ENCODE measurements at regions not wholly inside any gene's neighbourhood (a gene's known extent, or its start where the extent isn't known, plus 50 kb on each side); places are given as distances from the start of the nearest gene placed in this dataset.
"Not testable (repeated sequence)": the region's sequence is repeated elsewhere in the genome, so short reads cannot be mapped to it uniquely, and the experiment has no call there.

- Histone ChIP-seq H3K36me3 (no peaks in the 10 kb centered on the region), H3K27ac (no peak overlapping the region), H3K27me3 (peaks cover 10% of the 10 kb centered on the region; the same call in 1 of the 2 replicates), H3K9me3 (replicated peaks) (no peaks in the 10 kb centered on the region), H3K4me3 (no peak overlapping the region), H3K4me1 (no peaks in the 10 kb centered on the region)
- DNase-seq, result no peak
Measured at GRCh38 chr7:32242436-32242835, 172.2 kb upstream of the PDE1C start.

GRCh38 chr7:32241636-32242035 is 171.4 kb upstream of the PDE1C start:
- H3K27me3 ChIP-seq, result peaks cover 10% of the 10 kb centered on the region; the same call in 1 of the 2 replicates
- H3K36me3 ChIP-seq, result no peaks in the 10 kb centered on the region
- no peak overlapping the region for H3K27ac ChIP-seq
- H3K4me3 ChIP-seq, result no peak overlapping the region
- DNase-seq, result no peak
- no peaks in the 10 kb centered on the region for H3K4me1 ChIP-seq
- H3K9me3 ChIP-seq (replicated peaks), result no peaks in the 10 kb centered on the region

- Histone ChIP-seq H3K4me3 (no peak overlapping the region), H3K36me3 (no peaks in the 10 kb centered on the region), H3K4me1 (no peaks in the 10 kb centered on the region), H3K9me3 (replicated peaks) (no peaks in the 10 kb centered on the region), H3K27ac (no peak overlapping the region), H3K27me3 (peaks cover 10% of the 10 kb centered on the region; the same call in 1 of the 2 replicates)
- no peak for DNase-seq
Measured at GRCh38 chr7:32239764-32240163, 169.6 kb upstream of the PDE1C start.

GRCh38 chr7:32228601-32229000 is 158.4 kb upstream of the PDE1C start:
- Histone ChIP-seq H3K9me3 (replicated peaks) (no peaks in the 10 kb centered on the region), H3K4me1 (no peaks in the 10 kb centered on the region), H3K27ac (no peak overlapping the region), H3K27me3 (peaks cover 3% of the 10 kb centered on the region; the same call in 1 of the 2 replicates), H3K4me3 (no peak overlapping the region), H3K36me3 (no peaks in the 10 kb centered on the region)
- no peak for DNase-seq

- Histone ChIP-seq H3K27me3 (peaks cover 3% of the 10 kb centered on the region; the same call in 1 of the 2 replicates), H3K9me3 (replicated peaks) (no peaks in the 10 kb centered on the region), H3K36me3 (no peaks in the 10 kb centered on the region), H3K27ac (no peak overlapping the region), H3K4me3 (no peak overlapping the region), H3K4me1 (no peaks in the 10 kb centered on the region)
- no peak for DNase-seq
Measured at GRCh38 chr7:32227746-32228145, 157.5 kb upstream of the PDE1C start.

GRCh38 chr7:32224276-32224675 is 154.1 kb upstream of the PDE1C start:
- Histone ChIP-seq H3K4me3 (no peak overlapping the region), H3K9me3 (replicated peaks) (no peaks in the 10 kb centered on the region), H3K27ac (no peak overlapping the region), H3K27me3 (no peaks in the 10 kb centered on the region; the same call in 1 of the 2 replicates), H3K4me1 (no peaks in the 10 kb centered on the region), H3K36me3 (no peaks in the 10 kb centered on the region)
- no peak for DNase-seq

GRCh38 chr7:32223721-32224120 is 153.5 kb upstream of the PDE1C start:
- no peaks in the 10 kb centered on the region; the same call in 1 of the 2 replicates for H3K27me3 ChIP-seq
- DNase-seq, result no peak

GRCh38 chr7:32223071-32223650 is 153.0 kb upstream of the PDE1C start:
- Histone ChIP-seq H3K4me3 (no peak overlapping the region), H3K4me1 (no peaks in the 10 kb centered on the region), H3K27ac (no peak overlapping the region), H3K27me3 (no peaks in the 10 kb centered on the region; the same call in 1 of the 2 replicates), H3K9me3 (replicated peaks) (no peaks in the 10 kb centered on the region), H3K36me3 (no peaks in the 10 kb centered on the region)
- no peak for DNase-seq

More at GRCh38 chr7:32223721-32224120, 153.5 kb upstream of the PDE1C start:
- Histone ChIP-seq H3K27ac (no peak overlapping the region), H3K36me3 (no peaks in the 10 kb centered on the region), H3K9me3 (replicated peaks) (no peaks in the 10 kb centered on the region), H3K4me3 (no peak overlapping the region), H3K4me1 (no peaks in the 10 kb centered on the region)

GRCh38 chr7:32222251-32222900 is 152.2 kb upstream of the PDE1C start:
- no peak for DNase-seq
- H3K4me3 ChIP-seq, result no peak overlapping the region
- no peak overlapping the region for H3K27ac ChIP-seq
- no peaks in the 10 kb centered on the region for H3K9me3 ChIP-seq (replicated peaks)
- H3K36me3 ChIP-seq, result no peaks in the 10 kb centered on the region
- H3K4me1 ChIP-seq, result no peaks in the 10 kb centered on the region
- no peaks in the 10 kb centered on the region; the same call in 1 of the 2 replicates for H3K27me3 ChIP-seq

GRCh38 chr7:32221736-32222135 is 151.5 kb upstream of the PDE1C start:
- Histone ChIP-seq H3K36me3 (no peaks in the 10 kb centered on the region), H3K9me3 (replicated peaks) (no peaks in the 10 kb centered on the region)
- DNase-seq, result no peak

GRCh38 chr7:32221056-32221455 is 150.8 kb upstream of the PDE1C start:
- no peaks in the 10 kb centered on the region for H3K36me3 ChIP-seq
- no peak overlapping the region for H3K4me3 ChIP-seq
- no peak for DNase-seq
- H3K27ac ChIP-seq, result no peak overlapping the region
- H3K4me1 ChIP-seq, result no peaks in the 10 kb centered on the region
- H3K9me3 ChIP-seq (replicated peaks), result no peaks in the 10 kb centered on the region
- no peaks in the 10 kb centered on the region; the same call in 1 of the 2 replicates for H3K27me3 ChIP-seq

More at GRCh38 chr7:32221736-32222135, 151.5 kb upstream of the PDE1C start:
- Histone ChIP-seq H3K27me3 (no peaks in the 10 kb centered on the region; the same call in 1 of the 2 replicates), H3K4me1 (no peaks in the 10 kb centered on the region), H3K27ac (no peak overlapping the region), H3K4me3 (no peak overlapping the region)

- not testable (repeated sequence) for H3K9me3 ChIP-seq (replicated peaks); H3K27ac ChIP-seq; H3K4me1 ChIP-seq; DNase-seq; H3K36me3 ChIP-seq; H3K27me3 ChIP-seq; H3K4me3 ChIP-seq
Measured at GRCh38 chr7:32219831-32220230, 149.6 kb upstream of the PDE1C start.

GRCh38 chr7:32219416-32219815 is 149.2 kb upstream of the PDE1C start:
- Histone ChIP-seq H3K27me3 (no peaks in the 10 kb centered on the region; the same call in 1 of the 2 replicates), H3K36me3 (no peaks in the 10 kb centered on the region), H3K4me1 (no peaks in the 10 kb centered on the region), H3K4me3 (no peak overlapping the region), H3K9me3 (replicated peaks) (no peaks in the 10 kb centered on the region), H3K27ac (no peak overlapping the region)
- no peak for DNase-seq

GRCh38 chr7:32218741-32219288 is 148.6 kb upstream of the PDE1C start:
- H3K27me3 ChIP-seq, result no peaks in the 10 kb centered on the region; the same call in 1 of the 2 replicates
- DNase-seq, result peak in 1 of 2 experiments; percentile 23
- no peak overlapping the region for H3K27ac ChIP-seq
- no peaks in the 10 kb centered on the region for H3K9me3 ChIP-seq (replicated peaks)
- no peak overlapping the region for H3K4me3 ChIP-seq
- H3K36me3 ChIP-seq, result no peaks in the 10 kb centered on the region
- H3K4me1 ChIP-seq, result no peaks in the 10 kb centered on the region

GRCh38 chr7:32218154-32218467 is 147.9 kb upstream of the PDE1C start:
- Histone ChIP-seq H3K4me1 (no peaks in the 10 kb centered on the region), H3K27ac (no peak overlapping the region), H3K27me3 (peaks cover 3% of the 10 kb centered on the region; the same call in 1 of the 2 replicates), H3K9me3 (replicated peaks) (no peaks in the 10 kb centered on the region), H3K36me3 (no peaks in the 10 kb centered on the region), H3K4me3 (no peak overlapping the region)
- DNase-seq, result no peak
